ENCODE measurements at regions not wholly inside any gene's neighbourhood (a gene's known extent, or its start where the extent isn't known, plus 50 kb on each side); places are given as distances from the start of the nearest gene placed in this dataset.

- POLR2A ChIA-PET: no interaction called here
- DNase-seq (ENCODE audit: low read depth, low spot score) (no peak), FAIRE-seq (no peak), ATAC-seq (no peak)
- RAD21 ChIA-PET (ENCODE audit: unreplicated experiment): no interaction called here
- H3K4me1 ChIP-seq (ENCODE audit: control insufficient read depth, insufficient read depth, low read length): no peaks in the 10 kb centered on the region
- H4K20me1 ChIP-seq (ENCODE audit: control insufficient read depth, insufficient read depth): no peaks in the 10 kb centered on the region
- H3K4me3 ChIP-seq: no peak overlapping the region
- no peaks in the 10 kb centered on the region for H3K36me3 ChIP-seq (ENCODE audit: control insufficient read depth in 2 of 2, insufficient read depth in 2 of 2, low read length in 1 of 2)
- CTCF ChIA-PET: no interaction called here
- no peak overlapping the region for H3K9ac ChIP-seq (ENCODE audit: control insufficient read depth, insufficient read depth, low read length)
- H2AFZ ChIP-seq (ENCODE audit: control insufficient read depth, low read depth, low read length): no peak overlapping the region
- intact Hi-C loops (cut with micrococcal nuclease; ENCODE audit: unreplicated experiment): no loop called here
- in situ Hi-C loops (cut with MboI): no loop called here
- no peak overlapping the region for H3K4me2 ChIP-seq (ENCODE audit: control insufficient read depth, insufficient read depth)
- SMC1A ChIA-PET (ENCODE audit: uncharacterized antibody, unreplicated experiment): no interaction called here
- WGBS (ENCODE audit: insufficient coverage, insufficient replicate concordance, low lambda C conversion rate, missing lambda C conversion rate): 47% methylated on average over 8 of the region's 8 CpGs
- no peaks in the 10 kb centered on the region for H3K9me3 ChIP-seq (replicated peaks; ENCODE audit: control insufficient read depth, insufficient read depth, low read length)
- H3K27me3 ChIP-seq (replicated peaks in 1 of 2; ENCODE audit: control insufficient read depth in 2 of 2, insufficient read depth in 2 of 2, low read length in 1 of 2): no peaks in the 10 kb centered on the region
- no peaks in the 10 kb centered on the region for H3K79me2 ChIP-seq (ENCODE audit: control insufficient read depth, insufficient read depth, low read length)
- BruUV-seq (replicated peaks): no TSS peak
- H3K27ac ChIP-seq (ENCODE audit: control insufficient read depth, insufficient read depth): no peak overlapping the region
- TF ChIP-seq IKZF2 (IDR thresholded peaks at IDR 0.05) (no peak), MXI1 (IDR thresholded peaks at IDR 0.05; ENCODE audit: low read depth, low read length) (no peak), BMI1 (IDR thresholded peaks at IDR 0.05; ENCODE audit: borderline replicate concordance) (no peak), ELK1 (IDR thresholded peaks at IDR 0.05; ENCODE audit: low read depth, low read length) (no peak), CEBPZ (IDR thresholded peaks at IDR 0.05; ENCODE audit: low read depth, low read length) (no peak), MTA2 (IDR thresholded peaks at IDR 0.05; ENCODE audit: low read depth) (no peak), YBX1 (IDR thresholded peaks at IDR 0.05) (no peak), EED (IDR thresholded peaks at IDR 0.05; ENCODE audit: low read depth) (no peak), MYC (IDR thresholded peaks at IDR 0.05; ENCODE audit: insufficient read depth, insufficient read length, insufficient replicate concordance, low read length, severe bottlenecking) (no peak), BCLAF1 (IDR thresholded peaks at IDR 0.05) (no peak), MLLT1 (IDR thresholded peaks at IDR 0.05) (no peak), HDAC2 (IDR thresholded peaks at IDR 0.05) (no peak), ZNF207 (IDR thresholded peaks at IDR 0.05; ENCODE audit: borderline replicate concordance) (no peak)
Measured at GRCh38 chr21:38976900-38977299, 171.2 kb downstream of the ETS2 start.

All from GM12878 (cell line).